Prostate gland (tissue), 2 donors: ENCODE measurements at regions not wholly inside any gene's neighbourhood (a gene's known extent, or its start where the extent isn't known, plus 50 kb on each side); places are given as distances from the start of the nearest gene placed in this dataset.

Experiments used
- DNase-seq: peaks from one replicate; pipeline ENCODE4 v3.0.0-alpha.2; 2019; ENCODE audit warnings: low spot score
- H3K27ac ChIP-seq, 2 donors: fragments of 200-600 bp; sonication (generic); 2 replicates each; pipeline ENCODE4 v1.5.1; 2017 to 2019
- H3K27me3 ChIP-seq: fragments of 200-600 bp; sonication (generic); replicated peaks from 2 replicates; pipeline ENCODE4 v1.5.1; 2019; ENCODE audit not compliant: insufficient read depth
- H3K36me3 ChIP-seq, 2 donors: fragments of 200-600 bp; sonication (generic); 1 replicate in 1 of 2; 2 replicates in 1 of 2; pipeline versions ENCODE4 v1.5.1 to v1.8.1; 2017 to 2019
- H3K4me1 ChIP-seq: fragments of 200-600 bp; sonication (generic); replicated peaks from 2 replicates; pipeline ENCODE4 v1.5.1; 2019
- H3K4me3 ChIP-seq, 2 donors: fragments of 200-600 bp; sonication (generic); 2 replicates each; pipeline ENCODE4 v1.5.1; 2017 to 2019
- H3K9me3 ChIP-seq: fragments of 200-600 bp; sonication (generic); 2 replicates; pipeline ENCODE4 v1.5.1; 2017
- POLR2A ChIP-seq: fragments of 450-650 bp; IDR thresholded peaks from one replicate; pipeline ENCODE4 v1.6.1; 2016; ENCODE audit warnings: antibody characterized with exemption, mild to moderate bottlenecking
- POLR2AphosphoS5 ChIP-seq: sonication (generic); formaldehyde crosslinking; IDR thresholded peaks from one replicate; pipeline ENCODE4 v1.6.1; 2017; ENCODE audit warnings: antibody characterized with exemption
- WGBS: methylation state at CpG from one replicate; pipeline ENCODE4 v1.1.5; 2018; 5-methylcytosine and 5-hydroxymethylcytosine counted together
- intact Hi-C: fragments of 100-400 bp; cut with DNase I; formaldehyde crosslinking; loops from one replicate; pipeline ENCODE4 v1.14.2; 2022
- TF ChIP-seq, protein P1 (sequence below), 4 experiments: fragments of 200-600 bp in 2 of 4; fragments of 450-650 bp in 2 of 4; sonication (generic) in 2 of 4; IDR thresholded peaks; 1 replicate in 3 of 4; 2 replicates in 1 of 4; pipeline ENCODE4 v1.5.1; 2016 to 2019; ENCODE audit warnings: antibody characterized with exemption in 4 of 4, mild to moderate bottlenecking in 2 of 4, moderate library complexity in 2 of 4

DNA sequence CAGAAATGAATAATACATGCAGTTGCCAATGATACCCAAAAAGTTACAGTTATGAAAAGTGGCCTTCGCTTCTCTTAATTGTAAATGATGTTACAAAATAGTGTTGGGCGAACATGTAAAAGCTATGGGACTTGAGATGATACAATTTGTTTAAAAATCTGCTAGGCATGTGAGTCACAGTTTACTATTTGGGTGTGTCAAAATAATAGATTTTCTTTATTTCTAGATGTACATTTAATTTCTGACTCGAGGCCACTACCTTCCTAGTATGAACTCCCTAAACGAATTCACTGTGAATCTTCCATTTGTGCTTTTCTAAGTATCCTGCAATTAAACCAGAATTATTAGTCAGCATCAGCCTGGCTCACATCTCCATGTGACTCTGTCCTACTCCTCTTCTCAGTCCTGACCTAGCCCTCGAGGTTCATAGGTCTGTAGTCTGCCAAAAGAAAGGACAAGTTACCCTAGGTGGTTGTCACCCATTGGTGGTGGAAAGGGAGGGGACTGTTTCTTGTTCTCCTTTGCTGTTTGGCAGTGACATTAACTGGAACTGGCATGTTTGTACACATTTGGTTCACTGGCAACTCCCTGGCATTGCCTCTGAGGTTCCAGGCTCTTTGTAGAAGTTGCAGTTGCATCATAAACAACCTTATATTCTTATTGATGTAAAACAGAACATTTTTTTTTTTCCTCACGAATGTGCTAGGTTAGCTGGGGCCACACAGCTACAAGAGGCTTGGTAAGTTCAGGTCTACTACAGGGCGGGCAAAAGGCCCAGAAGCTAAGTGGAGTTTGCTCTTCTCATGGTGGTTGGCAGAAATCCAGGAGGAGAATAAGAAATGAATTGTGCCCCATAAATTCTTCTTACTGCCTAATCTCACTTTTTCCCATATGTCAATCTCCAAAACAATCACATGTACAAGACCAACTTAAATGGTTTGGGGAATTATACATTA lies 746.5 kb upstream of the ADAMTS5 start:
- Histone ChIP-seq H3K27me3 (no peaks in the 10 kb centered on the region), H3K9me3 (no peaks in the 10 kb centered on the region), H3K36me3 (no peaks in the 10 kb centered on the region), H3K4me1 (no peaks in the 10 kb centered on the region), H3K27ac (no peak overlapping the region), H3K4me3 (no peak overlapping the region)
- TF ChIP-seq POLR2AphosphoS5, result peak; percentile 29
- no peak for TF ChIP-seq POLR2A
- 57% methylated on average over 7 of the region's 7 CpGs for WGBS
- DNase-seq, result peak; percentile 59
- intact Hi-C loops, result no loop called here

GRCh38 chr21:27704567-27705166 lies 737.8 kb upstream of the ADAMTS5 start:
- Histone ChIP-seq H3K36me3 (no peaks in the 10 kb centered on the region), H3K9me3 (no peaks in the 10 kb centered on the region), H3K27me3 (no peaks in the 10 kb centered on the region), H3K27ac (no peak overlapping the region), H3K4me3 (no peak overlapping the region), H3K4me1 (no peaks in the 10 kb centered on the region)
- DNase-seq, result no peak
- peak; percentile 47 for TF ChIP-seq POLR2AphosphoS5
- TF ChIP-seq POLR2A, result no peak
- 49% methylated on average over 8 of the region's 8 CpGs for WGBS
- intact Hi-C loops, result loop anchor here (5.0 to 10.0 kb wide), 6 partner anchors 98 to 1088 kb away; partner anchors contain the start of gene ADAMTS5

- Histone ChIP-seq H3K9me3 (no peaks in the 10 kb centered on the region), H3K27ac (no peak overlapping the region), H3K27me3 (no peaks in the 10 kb centered on the region), H3K4me3 (no peak overlapping the region), H3K36me3 (no peaks in the 10 kb centered on the region), H3K4me1 (no peaks in the 10 kb centered on the region)
- DNase-seq, result no peak
- no peak for TF ChIP-seq POLR2AphosphoS5
- TF ChIP-seq, protein P1, sequence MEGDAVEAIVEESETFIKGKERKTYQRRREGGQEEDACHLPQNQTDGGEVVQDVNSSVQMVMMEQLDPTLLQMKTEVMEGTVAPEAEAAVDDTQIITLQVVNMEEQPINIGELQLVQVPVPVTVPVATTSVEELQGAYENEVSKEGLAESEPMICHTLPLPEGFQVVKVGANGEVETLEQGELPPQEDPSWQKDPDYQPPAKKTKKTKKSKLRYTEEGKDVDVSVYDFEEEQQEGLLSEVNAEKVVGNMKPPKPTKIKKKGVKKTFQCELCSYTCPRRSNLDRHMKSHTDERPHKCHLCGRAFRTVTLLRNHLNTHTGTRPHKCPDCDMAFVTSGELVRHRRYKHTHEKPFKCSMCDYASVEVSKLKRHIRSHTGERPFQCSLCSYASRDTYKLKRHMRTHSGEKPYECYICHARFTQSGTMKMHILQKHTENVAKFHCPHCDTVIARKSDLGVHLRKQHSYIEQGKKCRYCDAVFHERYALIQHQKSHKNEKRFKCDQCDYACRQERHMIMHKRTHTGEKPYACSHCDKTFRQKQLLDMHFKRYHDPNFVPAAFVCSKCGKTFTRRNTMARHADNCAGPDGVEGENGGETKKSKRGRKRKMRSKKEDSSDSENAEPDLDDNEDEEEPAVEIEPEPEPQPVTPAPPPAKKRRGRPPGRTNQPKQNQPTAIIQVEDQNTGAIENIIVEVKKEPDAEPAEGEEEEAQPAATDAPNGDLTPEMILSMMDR (IDR thresholded peaks at IDR 0.05), result no peak
- no peak for TF ChIP-seq POLR2A
- intact Hi-C loops, result loop anchor here (5.0 to 10.0 kb wide), 6 partner anchors 99 to 1089 kb away; partner anchors contain the start of gene ADAMTS5
- 49% methylated on average over 4 of the region's 4 CpGs for WGBS
Measured at GRCh38 chr21:27703791-27704190, 736.9 kb upstream of the ADAMTS5 start.

DNA sequence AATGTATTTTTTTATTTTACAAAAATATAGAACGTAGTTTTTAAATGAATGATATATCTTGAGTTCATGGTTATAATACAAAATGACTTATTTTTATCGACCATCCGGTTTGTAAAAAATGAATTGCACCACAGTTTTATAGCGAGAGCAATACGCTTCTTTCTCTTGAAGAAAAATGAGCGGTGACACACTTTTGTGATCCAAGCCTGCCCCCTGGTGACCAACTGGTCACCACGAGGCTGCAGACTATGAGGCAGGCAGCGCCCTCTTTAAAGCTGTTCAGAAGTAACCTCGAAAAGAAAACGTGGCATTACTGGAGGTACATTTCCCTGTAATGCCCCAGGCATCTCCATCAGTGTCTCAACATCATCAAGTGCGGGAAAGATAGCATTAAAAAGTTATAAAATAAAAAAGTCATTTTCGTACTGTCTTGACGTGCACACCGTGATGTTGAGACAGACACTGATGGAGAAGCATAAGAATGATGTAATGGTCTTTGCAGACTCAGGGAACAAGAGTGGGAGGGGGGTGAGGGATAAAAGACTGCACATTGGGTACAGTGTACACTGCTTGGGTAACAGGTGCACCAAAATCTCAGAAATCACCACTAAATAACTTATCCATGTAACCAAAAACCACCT lies 734.2 kb upstream of the ADAMTS5 start:
- DNase-seq, result peak; percentile 79
- Histone ChIP-seq H3K36me3 (no peaks in the 10 kb centered on the region), H3K9me3 (no peaks in the 10 kb centered on the region), H3K27ac (no peak overlapping the region), H3K27me3 (no peaks in the 10 kb centered on the region), H3K4me1 (no peaks in the 10 kb centered on the region), H3K4me3 (no peak overlapping the region)
- WGBS, result 13% methylated on average over 14 of the region's 14 CpGs
- intact Hi-C loops, result loop anchor here (1.0 to 10.0 kb wide), 7 partner anchors 101 to 1091 kb away; partner anchors contain the start of gene ADAMTS5
- TF ChIP-seq, protein P1 (IDR thresholded peaks at IDR 0.05), result peak; percentile 72 to 91 (median 86)
- peak; percentile 41 for TF ChIP-seq POLR2AphosphoS5
- no peak for TF ChIP-seq POLR2A

- intact Hi-C loops, result loop anchor here (10.0 kb wide), 1 partner anchor 810 kb away; no protein-coding TSS in a partner anchor
- TF ChIP-seq POLR2AphosphoS5 (no peak), POLR2A (no peak)
- TF ChIP-seq, protein P1 (IDR thresholded peaks at IDR 0.05), result no peak
- no peak for DNase-seq
- Histone ChIP-seq H3K4me3 (no peak overlapping the region), H3K27me3 (no peaks in the 10 kb centered on the region), H3K4me1 (no peaks in the 10 kb centered on the region), H3K36me3 (no peaks in the 10 kb centered on the region), H3K9me3 (no peaks in the 10 kb centered on the region), H3K27ac (no peak overlapping the region)
- WGBS, result 100% methylated on average over 1 of the region's 1 CpG
Measured at GRCh38 chr21:27695246-27695645, 728.4 kb upstream of the ADAMTS5 start.
